Ascending aorta (tissue), 2 donors: ENCODE measurements at regions not wholly inside any gene's neighbourhood (a gene's known extent, or its start where the extent isn't known, plus 50 kb on each side); places are given as distances from the start of the nearest gene placed in this dataset.
"Not testable (repeated sequence)": the region's sequence is repeated elsewhere in the genome, so short reads cannot be mapped to it uniquely, and the experiment has no call there.

Experiments used
- DNase-seq, 2 donors: peaks; one replicate each; pipeline ENCODE4 v3.0.0-alpha.2; 2019; ENCODE audit warnings: low spot score in 2 of 2
- H3K27ac ChIP-seq, 2 donors: fragments of 200-600 bp; sonication (generic); one replicate each; pipeline ENCODE4 v1.5.1; 2016 to 2017; ENCODE audit warnings: mild to moderate bottlenecking in 1 of 2
- H3K27me3 ChIP-seq: fragments of 200-600 bp; sonication (generic); one replicate; pipeline ENCODE4 v1.5.1; 2017
- H3K36me3 ChIP-seq, 2 donors: fragments of 200-600 bp; sonication (generic); one replicate each; pipeline ENCODE4 v1.5.1; 2016
- H3K4me1 ChIP-seq, 2 donors: fragments of 200-600 bp; sonication (generic); one replicate each; pipeline ENCODE4 v1.5.1; 2016 to 2017; ENCODE audit warnings: mild to moderate bottlenecking in 1 of 2
- H3K4me3 ChIP-seq, 2 donors: fragments of 200-600 bp; sonication (generic); one replicate each; pipeline ENCODE4 v1.5.1; 2016 to 2017; ENCODE audit warnings: mild to moderate bottlenecking in 1 of 2
- H3K9me3 ChIP-seq, 2 donors: fragments of 200-600 bp; sonication (generic); one replicate each; pipeline ENCODE4 v1.5.1; 2016
- intact Hi-C: fragments of 100-400 bp; cut with DNase I; formaldehyde crosslinking; loops from one replicate; pipeline ENCODE4 v1.15.1; 2023
- TF ChIP-seq, protein P1 (sequence below), 3 experiments: fragments of 200-600 bp in 2 of 3; fragments of 450-650 bp in 1 of 3; sonication (generic) in 2 of 3; IDR thresholded peaks; one replicate each; pipeline ENCODE4 v1.5.1; 2016 to 2019; ENCODE audit warnings: antibody characterized with exemption in 3 of 3, mild to moderate bottlenecking in 1 of 3, moderate library complexity in 1 of 3

DNA sequence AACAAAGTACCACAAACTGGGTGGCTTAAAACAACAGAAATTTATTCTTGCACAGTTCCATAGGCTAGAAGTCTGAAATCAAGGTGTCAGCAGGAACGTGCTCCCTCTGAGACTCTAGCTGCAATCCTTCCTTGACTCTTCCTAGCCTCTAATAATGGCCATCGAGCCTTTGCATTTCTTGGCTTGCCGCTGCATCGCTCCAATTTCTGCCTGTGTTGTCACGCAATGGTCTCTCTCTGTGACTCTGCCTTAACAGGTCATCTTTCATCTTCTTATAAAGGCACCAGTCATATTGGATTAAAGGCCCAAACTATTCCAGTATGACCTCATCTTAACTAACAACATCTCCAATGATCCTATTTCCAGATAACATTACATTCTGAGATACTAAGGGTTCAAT is 61.0 kb upstream of the FNDC3B start:
- Histone ChIP-seq H3K36me3 (no peaks in the 10 kb centered on the region), H3K4me3 (no peak overlapping the region), H3K27me3 (no peaks in the 10 kb centered on the region), H3K27ac (no peak overlapping the region), H3K4me1 (no peaks in the 10 kb centered on the region), H3K9me3 (no peaks in the 10 kb centered on the region)
- intact Hi-C loops: no loop called here
- DNase-seq: no peak
- TF ChIP-seq, protein P1, sequence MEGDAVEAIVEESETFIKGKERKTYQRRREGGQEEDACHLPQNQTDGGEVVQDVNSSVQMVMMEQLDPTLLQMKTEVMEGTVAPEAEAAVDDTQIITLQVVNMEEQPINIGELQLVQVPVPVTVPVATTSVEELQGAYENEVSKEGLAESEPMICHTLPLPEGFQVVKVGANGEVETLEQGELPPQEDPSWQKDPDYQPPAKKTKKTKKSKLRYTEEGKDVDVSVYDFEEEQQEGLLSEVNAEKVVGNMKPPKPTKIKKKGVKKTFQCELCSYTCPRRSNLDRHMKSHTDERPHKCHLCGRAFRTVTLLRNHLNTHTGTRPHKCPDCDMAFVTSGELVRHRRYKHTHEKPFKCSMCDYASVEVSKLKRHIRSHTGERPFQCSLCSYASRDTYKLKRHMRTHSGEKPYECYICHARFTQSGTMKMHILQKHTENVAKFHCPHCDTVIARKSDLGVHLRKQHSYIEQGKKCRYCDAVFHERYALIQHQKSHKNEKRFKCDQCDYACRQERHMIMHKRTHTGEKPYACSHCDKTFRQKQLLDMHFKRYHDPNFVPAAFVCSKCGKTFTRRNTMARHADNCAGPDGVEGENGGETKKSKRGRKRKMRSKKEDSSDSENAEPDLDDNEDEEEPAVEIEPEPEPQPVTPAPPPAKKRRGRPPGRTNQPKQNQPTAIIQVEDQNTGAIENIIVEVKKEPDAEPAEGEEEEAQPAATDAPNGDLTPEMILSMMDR (IDR thresholded peaks at IDR 0.05): no peak

DNA sequence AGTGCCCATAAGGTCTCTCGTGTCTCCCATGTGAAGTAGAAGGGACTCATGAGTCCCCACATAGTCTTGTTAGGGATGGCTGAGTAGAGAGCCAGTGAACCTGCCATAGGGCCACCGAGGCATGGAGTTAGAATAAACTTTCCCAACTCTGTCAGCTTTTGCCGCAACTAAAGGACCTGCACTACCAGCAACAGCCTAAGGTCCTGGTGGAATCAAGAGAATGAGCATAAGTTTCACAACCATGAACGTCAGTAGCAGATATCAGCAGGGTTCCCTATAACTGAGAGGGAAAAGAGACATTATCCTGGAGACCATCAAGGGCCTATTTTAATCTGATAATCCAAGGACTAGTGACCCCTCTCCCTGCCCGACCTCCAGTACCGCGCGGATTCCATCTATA is 60.3 kb upstream of the FNDC3B start:
- H3K36me3 ChIP-seq: no peaks in the 10 kb centered on the region
- intact Hi-C loops: no loop called here
- no peak overlapping the region for H3K27ac ChIP-seq
- no peak overlapping the region for H3K4me3 ChIP-seq
- H3K4me1 ChIP-seq: no peaks in the 10 kb centered on the region
- H3K9me3 ChIP-seq: no peaks in the 10 kb centered on the region
- no peak for DNase-seq
- TF ChIP-seq, protein P1 (IDR thresholded peaks at IDR 0.05): no peak
- no peaks in the 10 kb centered on the region for H3K27me3 ChIP-seq

DNA sequence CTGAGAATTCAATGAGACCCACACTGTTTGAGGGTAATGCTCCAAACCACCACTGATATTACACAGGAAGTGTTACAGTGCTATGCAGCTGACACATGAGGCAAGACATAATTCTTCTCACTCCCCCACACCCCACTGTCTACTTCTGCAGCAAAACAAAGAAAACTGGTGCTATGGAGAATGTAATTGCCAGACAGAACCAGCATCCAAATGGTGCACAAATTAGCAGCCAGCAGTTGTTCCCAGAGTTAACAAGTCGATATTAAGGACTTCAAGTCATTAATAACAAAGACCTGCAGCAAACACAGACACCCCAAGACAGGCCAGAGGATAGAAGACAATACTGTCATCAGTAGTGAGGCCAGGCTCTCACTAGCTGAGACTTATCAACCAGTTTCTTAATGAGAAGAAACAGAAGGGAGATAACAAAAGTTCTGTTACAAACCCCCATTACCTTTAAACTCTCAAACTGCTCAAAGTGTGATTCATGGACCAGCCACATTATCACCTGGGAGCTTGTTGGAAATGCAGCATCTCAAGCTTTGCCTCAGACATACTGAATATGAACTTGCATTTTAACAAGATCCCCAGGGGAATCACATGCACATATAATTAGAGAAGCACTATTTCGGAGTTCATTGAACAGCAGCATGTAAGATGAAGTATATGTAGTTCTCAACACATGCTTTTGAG is 58.7 kb upstream of the FNDC3B start:
- Histone ChIP-seq H3K27ac (no peak overlapping the region), H3K36me3 (no peaks in the 10 kb centered on the region), H3K27me3 (no peaks in the 10 kb centered on the region), H3K4me1 (no peaks in the 10 kb centered on the region), H3K4me3 (no peak overlapping the region), H3K9me3 (no peaks in the 10 kb centered on the region)
- TF ChIP-seq, protein P1 (IDR thresholded peaks at IDR 0.05): no peak
- DNase-seq: no peak
- intact Hi-C loops: no loop called here

DNA sequence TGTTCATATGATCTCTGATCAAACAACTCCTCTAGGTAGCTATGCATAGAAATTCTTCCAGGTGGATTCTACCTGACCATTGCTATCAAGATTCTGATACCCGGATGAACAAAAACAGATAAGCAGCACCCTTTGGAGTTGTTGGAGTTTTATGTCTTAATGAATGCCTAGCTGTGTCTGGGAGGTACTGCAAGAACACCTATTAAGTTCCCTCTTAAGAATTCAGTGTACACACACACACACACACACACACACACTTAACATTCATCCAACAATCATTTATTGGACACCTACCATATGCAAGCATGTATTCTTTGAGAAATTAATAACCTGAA is 58.1 kb upstream of the FNDC3B start:
- intact Hi-C loops: no loop called here
- DNase-seq: no peak
- Histone ChIP-seq H3K4me1 (no peaks in the 10 kb centered on the region), H3K4me3 (no peak overlapping the region), H3K9me3 (no peaks in the 10 kb centered on the region), H3K27me3 (no peaks in the 10 kb centered on the region), H3K27ac (no peak overlapping the region), H3K36me3 (no peaks in the 10 kb centered on the region)
- TF ChIP-seq, protein P1 (IDR thresholded peaks at IDR 0.05): no peak

DNA sequence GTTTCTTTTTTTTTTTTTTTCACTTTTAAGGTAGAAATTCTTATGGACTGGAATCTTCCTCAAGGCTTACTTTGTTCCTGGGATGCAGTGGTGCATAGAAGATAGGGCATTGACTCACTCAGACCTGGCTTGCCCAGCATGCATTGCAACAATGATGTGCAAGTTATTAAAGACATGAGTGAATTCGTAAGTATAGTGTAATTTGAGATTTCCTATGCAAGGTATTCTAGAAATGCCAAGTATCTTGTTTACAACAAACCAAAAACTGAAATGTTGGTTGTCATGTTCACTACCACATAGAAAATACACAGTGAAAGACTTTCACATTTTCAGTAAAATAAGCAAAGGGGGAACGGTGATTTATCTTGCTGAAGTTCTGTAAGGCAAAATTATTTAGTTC is 56.5 kb upstream of the FNDC3B start:
- no peak overlapping the region for H3K4me3 ChIP-seq
- no peaks in the 10 kb centered on the region for H3K27me3 ChIP-seq
- TF ChIP-seq, protein P1 (IDR thresholded peaks at IDR 0.05): no peak
- no peaks in the 10 kb centered on the region for H3K4me1 ChIP-seq
- no peak for DNase-seq
- intact Hi-C loops: no loop called here
- no peak overlapping the region for H3K27ac ChIP-seq
- no peaks in the 10 kb centered on the region for H3K36me3 ChIP-seq
- no peaks in the 10 kb centered on the region for H3K9me3 ChIP-seq

DNA sequence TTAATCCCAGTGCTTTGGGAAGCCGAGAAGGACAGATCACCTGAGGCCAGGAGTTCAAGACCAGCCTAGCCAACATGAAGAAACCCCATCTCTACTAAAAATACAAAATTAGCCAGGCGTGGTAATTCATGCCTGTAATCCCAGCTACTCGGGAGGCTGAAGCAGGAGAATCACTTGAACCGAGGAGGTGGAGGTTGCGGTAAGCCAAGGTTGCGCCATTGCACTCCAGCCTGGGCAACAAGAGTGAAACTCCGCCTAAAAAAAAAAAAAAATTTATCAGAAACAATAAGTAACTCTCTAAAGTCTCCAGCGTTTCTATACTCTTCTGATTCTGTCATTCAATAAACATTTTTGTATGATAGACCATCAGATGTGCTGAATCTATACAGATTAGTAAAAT is 55.7 kb upstream of the FNDC3B start:
- H3K27me3 ChIP-seq, H3K4me1 ChIP-seq, H3K4me3 ChIP-seq, DNase-seq, intact Hi-C loops, H3K36me3 ChIP-seq, H3K27ac ChIP-seq, H3K9me3 ChIP-seq: not testable (repeated sequence)
